HFF-Myc (cell line): ENCODE measurements at regions not wholly inside any gene's neighbourhood (a gene's known extent, or its start where the extent isn't known, plus 50 kb on each side); places are given as distances from the start of the nearest gene placed in this dataset.

Experiments used
- DNase-seq: peaks from one replicate; pipeline ENCODE4 v3.0.0-alpha.2; 2011; ENCODE audit warnings: low read depth; ENCODE audit errors: extremely low read depth
- H3K4me3 ChIP-seq: replicated peaks from 2 replicates; pipeline ENCODE4 v1.5.1; 2011; ENCODE audit warnings: low read depth, mild to moderate bottlenecking, control low read depth, low read length
- CTCF ChIP-seq: IDR thresholded peaks from 2 replicates; pipeline ENCODE4 v1.5.1; 2012; ENCODE audit warnings: mild to moderate bottlenecking, low read depth, low read length, control low read depth; ENCODE audit errors: missing control alignments

GRCh38 chr11:43619863-43620505, 60.6 kb upstream of the HSD17B12 start:
- no peak overlapping the region for H3K4me3 ChIP-seq
- no peak for TF ChIP-seq CTCF
- no peak for DNase-seq

GRCh38 chr11:43626798-43627197, 53.7 kb upstream of the HSD17B12 start:
- DNase-seq, result no peak
- H3K4me3 ChIP-seq, result no peak overlapping the region
- TF ChIP-seq CTCF, result no peak
